IMR-90 (cell line): ENCODE measurements at regions not wholly inside any gene's neighbourhood (a gene's known extent, or its start where the extent isn't known, plus 50 kb on each side); places are given as distances from the start of the nearest gene placed in this dataset.

Experiments used
- ATAC-seq: fragments of 200-7000 bp; cut with Tn5 transposase; 2 replicates; pipeline ENCODE4 v1.9.1; 2020; ENCODE audit warnings: low read depth, mild to moderate bottlenecking, moderate library complexity
- BruUV-seq: library from RNA; stranded (reverse); fragments of 400-500 nt; replicated peaks from 2 replicates; lab custom pipeline; 2021; lab: Mats Ljungman, UMichigan
- CTCF ChIA-PET: fragments of 300-600 bp; formaldehyde crosslinking; extraction: SDS; loops from one replicate; lab custom pipeline; 2021; ENCODE audit warnings: antibody characterized with exemption; lab: Yijun Ruan, JAX
- POLR2A ChIA-PET: fragments of 300-600 bp; sonication (Branson Sonifier 250); formaldehyde crosslinking; loops from one replicate; lab custom pipeline; 2022; ENCODE audit warnings: antibody characterized with exemption; ENCODE audit not compliant: unreplicated experiment; lab: Charles Lee
- DNase-seq: peaks from one replicate; pipeline ENCODE4 v3.0.0; 2013
- H2AFZ ChIP-seq: replicated peaks from 2 replicates; pipeline ENCODE3; 2013; ENCODE audit warnings: low read length, mild to moderate bottlenecking; ENCODE audit not compliant: poor library complexity
- H2AK5ac ChIP-seq: 2 replicates; pipeline ENCODE4 v1.6.1; 2013; ENCODE audit warnings: low read depth, low read length, inconsistent platforms
- H2AK9ac ChIP-seq: replicated peaks from 2 replicates; pipeline ENCODE3; 2013; ENCODE audit warnings: mild to moderate bottlenecking, low read depth, low read length, moderate library complexity; ENCODE audit not compliant: poor library complexity
- H2BK120ac ChIP-seq: 2 replicates; pipeline ENCODE4 v1.6.1; 2013; ENCODE audit warnings: low read depth, low read length, inconsistent platforms
- H2BK15ac ChIP-seq: 3 replicates; pipeline ENCODE4 v1.6.1; 2013; ENCODE audit warnings: low read depth, low read length, inconsistent platforms
- H2BK20ac ChIP-seq: 2 replicates; pipeline ENCODE4 v1.6.1; 2013; ENCODE audit warnings: low read depth, mild to moderate bottlenecking, inconsistent platforms, low read length, moderate library complexity
- H2BK5ac ChIP-seq: 2 replicates; pipeline ENCODE4 v1.6.1; 2013; ENCODE audit warnings: mild to moderate bottlenecking, low read depth, low read length, inconsistent platforms; ENCODE audit not compliant: poor library complexity, severe bottlenecking
- H3K14ac ChIP-seq: replicated peaks from 2 replicates; pipeline ENCODE4 v1.6.1; 2013; ENCODE audit warnings: low read depth, low read length, inconsistent platforms
- H3K18ac ChIP-seq: 2 replicates; pipeline ENCODE4 v1.6.1; 2013; ENCODE audit warnings: low read depth, low read length, control low read depth
- H3K23ac ChIP-seq: 2 replicates; pipeline ENCODE4 v1.6.1; 2013; ENCODE audit warnings: low read depth, low read length, inconsistent platforms
- H3K27ac ChIP-seq: 2 replicates; pipeline ENCODE4 v1.5.1; 2013; ENCODE audit warnings: mild to moderate bottlenecking, control low read depth, low read length; ENCODE audit not compliant: insufficient read depth
- H3K27me3 ChIP-seq: 2 replicates; pipeline ENCODE4 v1.6.1; 2013; ENCODE audit warnings: low read length; ENCODE audit not compliant: control insufficient read depth, insufficient read depth
- H3K36me3 ChIP-seq: 2 replicates; pipeline ENCODE4 v1.6.1; 2013; ENCODE audit warnings: low read length, mixed read lengths; ENCODE audit not compliant: control insufficient read depth, insufficient read depth
- H3K4ac ChIP-seq: 2 replicates; pipeline ENCODE4 v1.6.1; 2013; ENCODE audit warnings: low read depth, low read length, inconsistent platforms
- H3K4me1 ChIP-seq: 2 replicates; pipeline ENCODE4 v1.6.1; 2013; ENCODE audit warnings: low read length, mixed read lengths; ENCODE audit not compliant: control insufficient read depth, insufficient read depth
- H3K4me2 ChIP-seq: 2 replicates; pipeline ENCODE4 v1.6.1; 2013; ENCODE audit warnings: low read depth, mild to moderate bottlenecking, control low read depth, low read length, moderate library complexity
- H3K4me3 ChIP-seq: 2 replicates; pipeline ENCODE4 v1.5.1; 2013; ENCODE audit warnings: low read depth, mild to moderate bottlenecking, control low read depth, low read length, moderate library complexity; ENCODE audit not compliant: insufficient read depth
- H3K56ac ChIP-seq: 2 replicates; pipeline ENCODE4 v1.6.1; 2013; ENCODE audit warnings: low read length, inconsistent platforms; ENCODE audit not compliant: insufficient read depth; ENCODE audit errors: extremely low read depth
- H3K79me1 ChIP-seq, 2 experiments: 2 replicates each; pipeline ENCODE4 v1.6.1; 2013; ENCODE audit warnings: low read length in 2 of 2, inconsistent platforms in 1 of 2, low read depth in 1 of 2
- H3K9ac ChIP-seq: 2 replicates; pipeline ENCODE4 v1.6.1; 2013; ENCODE audit warnings: low read depth, low read length, control low read depth
- H3K9me1 ChIP-seq: 2 replicates; pipeline ENCODE4 v1.6.1; 2013; ENCODE audit warnings: low read length, inconsistent platforms; ENCODE audit not compliant: insufficient read depth
- H3K9me3 ChIP-seq: 2 replicates; pipeline ENCODE4 v1.6.1; 2013; ENCODE audit warnings: low read length; ENCODE audit not compliant: control insufficient read depth, insufficient read depth
- H4K20me1 ChIP-seq: 2 replicates; pipeline ENCODE4 v1.6.1; 2013; ENCODE audit warnings: low read length, inconsistent platforms; ENCODE audit not compliant: insufficient read depth
- H4K5ac ChIP-seq: 2 replicates; pipeline ENCODE4 v1.6.1; 2013; ENCODE audit warnings: mild to moderate bottlenecking, low read depth, low read length, control low read depth
- H4K8ac ChIP-seq, 2 experiments: 2 replicates each; pipeline ENCODE4 v1.6.1; 2013; ENCODE audit warnings: low read depth in 2 of 2, low read length in 2 of 2, control low read depth in 1 of 2, inconsistent platforms in 1 of 2
- H4K91ac ChIP-seq: 2 replicates; pipeline ENCODE4 v1.6.1; 2013; ENCODE audit warnings: low read depth, low read length, inconsistent platforms; ENCODE audit not compliant: insufficient read depth
- BHLHE40 ChIP-seq: fragments of 150-350 bp; IDR thresholded peaks from 2 replicates; pipeline ENCODE4 v1.6.1; 2016; ENCODE audit warnings: mild to moderate bottlenecking, low read depth, low read length
- CEBPB ChIP-seq: IDR thresholded peaks from 2 replicates; pipeline ENCODE4 v1.6.1; 2012; ENCODE audit warnings: low read depth, low read length, improper control_type of control experiment
- CHD1 ChIP-seq: IDR thresholded peaks from 2 replicates; pipeline ENCODE4 v1.6.1; 2012; ENCODE audit warnings: low read depth, low read length, improper control_type of control experiment
- CTCF ChIP-seq: conservative IDR thresholded peaks from 2 replicates; pipeline ENCODE4 v1.5.1; 2012; ENCODE audit warnings: mild to moderate bottlenecking, low read depth, low read length, improper control_type of control experiment
- ELK1 ChIP-seq: fragments of 150-350 bp; IDR thresholded peaks from 2 replicates; pipeline ENCODE4 v1.6.1; 2016; ENCODE audit warnings: low read depth, mild to moderate bottlenecking, low read length, moderate library complexity, borderline replicate concordance
- FOS ChIP-seq: fragments of 150-350 bp; IDR thresholded peaks from 2 replicates; pipeline ENCODE4 v1.6.1; 2016; ENCODE audit warnings: low read depth, low read length
- MAFK ChIP-seq: IDR thresholded peaks from 2 replicates; pipeline ENCODE4 v1.6.1; 2012; ENCODE audit warnings: low read depth, low read length, improper control_type of control experiment
- MAZ ChIP-seq: IDR thresholded peaks from 2 replicates; pipeline ENCODE4 v1.6.1; 2012; ENCODE audit warnings: low read depth, mild to moderate bottlenecking, low read length, improper control_type of control experiment, moderate library complexity, borderline replicate concordance
- MXI1 ChIP-seq: IDR thresholded peaks from 2 replicates; pipeline ENCODE4 v1.6.1; 2012; ENCODE audit warnings: low read depth, mild to moderate bottlenecking, low read length, moderate library complexity, borderline replicate concordance
- NFE2L2 ChIP-seq: fragments of 150-350 bp; IDR thresholded peaks from 2 replicates; pipeline ENCODE4 v1.6.1; 2016; ENCODE audit warnings: low read depth, mild to moderate bottlenecking, low read length
- POLR2A ChIP-seq: IDR thresholded peaks from 2 replicates; pipeline ENCODE4 v1.6.1; 2012; ENCODE audit warnings: mild to moderate bottlenecking, low read depth, low read length
- RAD21 ChIP-seq: IDR thresholded peaks from 2 replicates; pipeline ENCODE4 v1.6.1; 2012; ENCODE audit warnings: low read length, improper control_type of control experiment
- RCOR1 ChIP-seq: IDR thresholded peaks from 2 replicates; pipeline ENCODE4 v1.6.1; 2012; ENCODE audit warnings: mild to moderate bottlenecking, low read length, improper control_type of control experiment; ENCODE audit not compliant: insufficient replicate concordance
- RFX5 ChIP-seq: IDR thresholded peaks from 2 replicates; pipeline ENCODE4 v1.8.0; 2012; ENCODE audit warnings: low read depth, mild to moderate bottlenecking, low read length, moderate library complexity
- USF2 ChIP-seq: fragments of 150-350 bp; IDR thresholded peaks from 2 replicates; pipeline ENCODE4 v1.6.1; 2017; ENCODE audit warnings: mild to moderate bottlenecking, antibody characterized with exemption, low read length, low read depth
- WGBS, 2 experiments: methylation state at CpG; one replicate each; pipeline versions ENCODE4 v1.1.5 to v1.1.7; 2013; ENCODE audit warnings: missing lambda C conversion rate in 2 of 2; ENCODE audit not compliant: insufficient read length in 1 of 2; ENCODE audit errors: extremely low coverage in 2 of 2; 5-methylcytosine and 5-hydroxymethylcytosine counted together
- dilution Hi-C: fragments of 300-500 bp; cut with HindIII; formaldehyde crosslinking; loops from one replicate; pipeline ENCODE4 v1.14.3; 2018; ENCODE audit warnings: low sequenced_read_pairs; ENCODE audit not compliant: unreplicated experiment
- in situ Hi-C: fragments of 300-500 bp; cut with MboI; formaldehyde crosslinking; loops from 3 replicates; pipeline ENCODE4 v1.14.3; 2019; ENCODE audit warnings: low sequenced_read_pairs, inconsistent platforms, mixed read lengths
- intact Hi-C: fragments of 100-400 bp; cut with micrococcal nuclease; formaldehyde crosslinking; loops from 2 replicates; pipeline ENCODE4 v1.10.0; 2022

- H2AK5ac ChIP-seq: no peak overlapping the region
- no peak overlapping the region for H2AFZ ChIP-seq
- H3K79me1 ChIP-seq: no peaks in the 10 kb centered on the region
- TF ChIP-seq NFE2L2 (no peak), USF2 (no peak), RCOR1 (no peak), CHD1 (no peak), MAFK (no peak), FOS (no peak), CEBPB (no peak), CTCF (no peak), BHLHE40 (no peak), ELK1 (no peak), POLR2A (no peak), RFX5 (no peak), MXI1 (no peak), RAD21 (no peak), MAZ (no peak)
- H3K9me3 ChIP-seq: no peaks in the 10 kb centered on the region
- H3K14ac ChIP-seq: no peak overlapping the region
- peaks cover 5% of the 10 kb centered on the region for H3K4me1 ChIP-seq
- intact Hi-C loops: no loop called here
- H3K4ac ChIP-seq: no peak overlapping the region
- H3K18ac ChIP-seq: no peak overlapping the region
- no peak overlapping the region for H2AK9ac ChIP-seq
- H3K4me2 ChIP-seq: no peak overlapping the region
- H2BK5ac ChIP-seq: no peak overlapping the region
- no peak overlapping the region for H2BK15ac ChIP-seq
- in situ Hi-C loops: no loop called here
- H4K91ac ChIP-seq: no peak overlapping the region
- no peaks in the 10 kb centered on the region for H4K20me1 ChIP-seq
- DNase-seq: no peak
- ATAC-seq: no peak
- H3K9ac ChIP-seq: no peak overlapping the region
- no peak overlapping the region for H3K56ac ChIP-seq
- dilution Hi-C loops: no loop called here
- no peak overlapping the region for H4K5ac ChIP-seq
- H4K8ac ChIP-seq: no peak overlapping the region
- no CpG with 5 or more reads among the region's 4 CpGs for WGBS, 2 experiments
- peaks cover 3% of the 10 kb centered on the region; the same call in 1 of the 2 replicates for H3K9me1 ChIP-seq
- H3K4me3 ChIP-seq: no peak overlapping the region
- H3K36me3 ChIP-seq: no peaks in the 10 kb centered on the region
- H3K27ac ChIP-seq: no peak overlapping the region
- no peak overlapping the region for H2BK20ac ChIP-seq
- BruUV-seq: no TSS peak
- H3K23ac ChIP-seq: no peak overlapping the region
- POLR2A ChIA-PET: no interaction called here
- H2BK120ac ChIP-seq: no peak overlapping the region
- CTCF ChIA-PET: no interaction called here
- H3K27me3 ChIP-seq: peaks cover 2% of the 10 kb centered on the region
These were observed 56.2 kb upstream of the BMP6 start for GRCh38 chr6:7669742-7670141.
